ENCODE measurements at regions not wholly inside any gene's neighbourhood (a gene's known extent, or its start where the extent isn't known, plus 50 kb on each side); places are given as distances from the start of the nearest gene placed in this dataset.

DNA sequence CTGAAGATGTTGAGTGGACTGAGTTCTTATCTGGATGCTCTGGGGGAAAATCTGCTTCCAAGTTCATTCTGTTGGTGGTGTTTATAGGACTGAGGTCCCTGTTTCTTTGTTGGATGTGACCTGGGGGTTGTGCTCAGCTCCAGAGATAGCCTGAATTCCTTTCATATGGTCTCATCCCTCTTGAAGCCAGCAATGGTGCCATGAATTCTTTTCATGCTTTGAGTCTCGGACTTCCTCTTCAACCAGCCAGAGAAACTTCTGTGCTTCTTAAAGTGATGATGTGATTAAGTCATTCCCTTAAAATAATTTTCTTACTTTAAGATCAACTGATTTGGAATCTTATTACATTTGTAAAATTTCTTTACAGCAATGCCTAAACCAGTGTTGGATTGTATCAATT is 233.8 kb upstream of the UGT8 start:
- no CpG with 5 or more reads among the region's 1 CpG for WGBS (ENCODE audit: insufficient coverage)
- Histone ChIP-seq H3K4me1 (ENCODE audit: control insufficient read depth in 2 of 2, insufficient read depth in 2 of 2, low read length in 2 of 2) (no peaks in the 10 kb centered on the region), H2AFZ (ENCODE audit: insufficient read depth, low read depth, low read length, poor library complexity, severe bottlenecking) (no peak overlapping the region), H3K4me2 (replicated peaks; ENCODE audit: low read depth, low read length, poor library complexity, severe bottlenecking) (no peak overlapping the region), H3K9ac (ENCODE audit: low read length) (no peak overlapping the region), H3K27ac (ENCODE audit: low read length in 2 of 2) (no peak overlapping the region), H3K79me2 (ENCODE audit: control insufficient read depth, insufficient read depth, low read length) (no peaks in the 10 kb centered on the region), H3K27me3 (replicated peaks in 1 of 4; ENCODE audit: control extremely low read depth in 1 of 4, control insufficient read depth in 3 of 4, insufficient read depth in 4 of 4, low read length in 3 of 4) (no peaks in the 10 kb centered on the region), H3K9me3 (ENCODE audit: control extremely low read depth in 1 of 3, control insufficient read depth in 2 of 3, insufficient read depth in 1 of 3, low read length in 2 of 3) (no peaks in the 10 kb centered on the region), H3K36me3 (replicated peaks in 1 of 2; ENCODE audit: control extremely low read depth in 1 of 2, control insufficient read depth in 1 of 2, extremely low read depth in 1 of 2, insufficient read depth in 2 of 2, low read length in 1 of 2) (no peaks in the 10 kb centered on the region), H3K4me3 (ENCODE audit: control extremely low read depth in 1 of 5, extremely low read depth in 1 of 5, insufficient read depth in 1 of 5, low read depth in 2 of 5, low read length in 4 of 5) (no peak overlapping the region), H4K20me1 (ENCODE audit: control insufficient read depth, insufficient read depth, low read length, poor library complexity, severe bottlenecking) (no peaks in the 10 kb centered on the region)
- ChIA-PET POLR2A (no interaction called here), CTCF (interaction anchor here (1.8 kb wide), 1 partner anchor 970 kb away, joined by 4 read pairs; no protein-coding TSS in a partner anchor)
- Mint-ChIP-seq H3K4me1 (no peaks in the 10 kb centered on the region), H3K4me3 (no peak overlapping the region), H3K27me3 (peaks cover 3% of the 10 kb centered on the region), H3K27ac (no peak overlapping the region), H3K9me3 (ENCODE audit: insufficient read depth) (no peaks in the 10 kb centered on the region)
- intact Hi-C loops (cut with micrococcal nuclease) = no loop called here
- DNase-seq = no peak
- no peak for ATAC-seq (ENCODE audit: low read depth)
- TF ChIP-seq EZH2 (IDR thresholded peaks at IDR 0.05; ENCODE audit: borderline replicate concordance, insufficient read depth, low read depth, low read length, poor library complexity, severe bottlenecking) = no peak
- TF ChIP-seq, protein P1, sequence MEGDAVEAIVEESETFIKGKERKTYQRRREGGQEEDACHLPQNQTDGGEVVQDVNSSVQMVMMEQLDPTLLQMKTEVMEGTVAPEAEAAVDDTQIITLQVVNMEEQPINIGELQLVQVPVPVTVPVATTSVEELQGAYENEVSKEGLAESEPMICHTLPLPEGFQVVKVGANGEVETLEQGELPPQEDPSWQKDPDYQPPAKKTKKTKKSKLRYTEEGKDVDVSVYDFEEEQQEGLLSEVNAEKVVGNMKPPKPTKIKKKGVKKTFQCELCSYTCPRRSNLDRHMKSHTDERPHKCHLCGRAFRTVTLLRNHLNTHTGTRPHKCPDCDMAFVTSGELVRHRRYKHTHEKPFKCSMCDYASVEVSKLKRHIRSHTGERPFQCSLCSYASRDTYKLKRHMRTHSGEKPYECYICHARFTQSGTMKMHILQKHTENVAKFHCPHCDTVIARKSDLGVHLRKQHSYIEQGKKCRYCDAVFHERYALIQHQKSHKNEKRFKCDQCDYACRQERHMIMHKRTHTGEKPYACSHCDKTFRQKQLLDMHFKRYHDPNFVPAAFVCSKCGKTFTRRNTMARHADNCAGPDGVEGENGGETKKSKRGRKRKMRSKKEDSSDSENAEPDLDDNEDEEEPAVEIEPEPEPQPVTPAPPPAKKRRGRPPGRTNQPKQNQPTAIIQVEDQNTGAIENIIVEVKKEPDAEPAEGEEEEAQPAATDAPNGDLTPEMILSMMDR (IDR thresholded peaks at IDR 0.05) = no peak

GRCh38 chr4:114365591-114365990 is 233.0 kb upstream of the UGT8 start:
- WGBS (ENCODE audit: insufficient coverage) = no CpG with 5 or more reads among the region's 1 CpG
- H3K9me3 ChIP-seq (ENCODE audit: control extremely low read depth in 1 of 3, control insufficient read depth in 2 of 3, insufficient read depth in 1 of 3, low read length in 2 of 3) = no peaks in the 10 kb centered on the region
- ATAC-seq (ENCODE audit: low read depth) (no peak), DNase-seq (no peak)
- TF ChIP-seq, protein P1 (IDR thresholded peaks at IDR 0.05) = no peak
- no peak for TF ChIP-seq EZH2 (IDR thresholded peaks at IDR 0.05; ENCODE audit: borderline replicate concordance, insufficient read depth, low read depth, low read length, poor library complexity, severe bottlenecking)
- Mint-ChIP-seq H3K9me3 (ENCODE audit: insufficient read depth) (no peaks in the 10 kb centered on the region), H3K4me1 (no peaks in the 10 kb centered on the region), H3K4me3 (no peak overlapping the region), H3K27ac (no peak overlapping the region), H3K27me3 (peaks cover 3% of the 10 kb centered on the region)
- H2AFZ ChIP-seq (ENCODE audit: insufficient read depth, low read depth, low read length, poor library complexity, severe bottlenecking) = no peak overlapping the region
- no peaks in the 10 kb centered on the region for H3K79me2 ChIP-seq (ENCODE audit: control insufficient read depth, insufficient read depth, low read length)
- ChIA-PET POLR2A (interaction anchor here (0.7 kb wide), 1 partner anchor 442 kb away, joined by 5 read pairs; no protein-coding TSS in a partner anchor), CTCF (interaction anchor here (1.8 kb wide), 1 partner anchor 971 kb away, joined by 4 read pairs; no protein-coding TSS in a partner anchor)
- no peak overlapping the region for H3K4me3 ChIP-seq (ENCODE audit: control extremely low read depth in 1 of 5, extremely low read depth in 1 of 5, insufficient read depth in 1 of 5, low read depth in 2 of 5, low read length in 4 of 5)
- no peaks in the 10 kb centered on the region for H4K20me1 ChIP-seq (ENCODE audit: control insufficient read depth, insufficient read depth, low read length, poor library complexity, severe bottlenecking)
- no peak overlapping the region for H3K27ac ChIP-seq (ENCODE audit: low read length in 2 of 2)
- H3K9ac ChIP-seq (ENCODE audit: low read length) = no peak overlapping the region
- no peak overlapping the region for H3K4me2 ChIP-seq (replicated peaks; ENCODE audit: low read depth, low read length, poor library complexity, severe bottlenecking)
- no peaks in the 10 kb centered on the region for H3K4me1 ChIP-seq (ENCODE audit: control insufficient read depth in 2 of 2, insufficient read depth in 2 of 2, low read length in 2 of 2)
- intact Hi-C loops (cut with micrococcal nuclease) = no loop called here
- no peaks in the 10 kb centered on the region for H3K36me3 ChIP-seq (replicated peaks in 1 of 2; ENCODE audit: control extremely low read depth in 1 of 2, control insufficient read depth in 1 of 2, extremely low read depth in 1 of 2, insufficient read depth in 2 of 2, low read length in 1 of 2)
- H3K27me3 ChIP-seq (replicated peaks in 1 of 4; ENCODE audit: control extremely low read depth in 1 of 4, control insufficient read depth in 3 of 4, insufficient read depth in 4 of 4, low read length in 3 of 4) = no peaks in the 10 kb centered on the region
